ENCODE measurements at regions not wholly inside any gene's neighbourhood (a gene's known extent, or its start where the extent isn't known, plus 50 kb on each side); places are given as distances from the start of the nearest gene placed in this dataset.

- H4K20me1 ChIP-seq (replicated peaks; ENCODE audit: insufficient read depth) = no peaks in the 10 kb centered on the region
- no peaks in the 10 kb centered on the region for H3K27me3 ChIP-seq (ENCODE audit: insufficient read depth)
- no peak overlapping the region for H3K4me2 ChIP-seq
- no peak overlapping the region for H2AFZ ChIP-seq
- H3K9me3 Mint-ChIP-seq = no peaks in the 10 kb centered on the region
- H3K4me1 ChIP-seq (ENCODE audit: insufficient read depth) = no peaks in the 10 kb centered on the region
- peak; percentile 74 for ATAC-seq
- H3K27me3 Mint-ChIP-seq (ENCODE audit: insufficient read depth, low read depth, poor library complexity) = peaks cover 3% of the 10 kb centered on the region
- no peaks in the 10 kb centered on the region for H3K36me3 Mint-ChIP-seq (ENCODE audit: low read depth)
- no peaks in the 10 kb centered on the region for H3K36me3 ChIP-seq (ENCODE audit: insufficient read depth)
- peaks cover 4% of the 10 kb centered on the region; the same call in 1 of the 2 replicates for H3K9me2 ChIP-seq (ENCODE audit: insufficient read depth)
- H3K4me3 Mint-ChIP-seq = no peak overlapping the region
- no peak overlapping the region for H3K27ac ChIP-seq (ENCODE audit: low read depth)
- peak; percentile 68 for TF ChIP-seq REST (IDR thresholded peaks at IDR 0.05; ENCODE audit: unreplicated experiment)
- no peak for TF ChIP-seq POLR2AphosphoS5 (IDR thresholded peaks at IDR 0.05; ENCODE audit: low read depth)
- H3K4me3 ChIP-seq = no peak overlapping the region
- peak; percentile 21 for DNase-seq (ENCODE audit: low spot score)
- no peaks in the 10 kb centered on the region for H3K79me2 ChIP-seq (replicated peaks; ENCODE audit: insufficient read depth)
- H3F3A ChIP-seq (replicated peaks; ENCODE audit: low read depth) = no peaks in the 10 kb centered on the region
- no peaks in the 10 kb centered on the region for H3K4me1 Mint-ChIP-seq
- no peak overlapping the region for H3K27ac Mint-ChIP-seq
These were observed 206.1 kb downstream of the SMAD2 start for GRCh38 chr18:47724186-47724975.

- no peak for ATAC-seq
- H3K4me3 ChIP-seq = no peak overlapping the region
- H4K20me1 ChIP-seq (replicated peaks; ENCODE audit: insufficient read depth) = no peaks in the 10 kb centered on the region
- no peaks in the 10 kb centered on the region for H3K4me1 Mint-ChIP-seq
- H3K27ac ChIP-seq (ENCODE audit: low read depth) = no peak overlapping the region
- no peaks in the 10 kb centered on the region for H3K27me3 ChIP-seq (ENCODE audit: insufficient read depth)
- H3K4me2 ChIP-seq = no peak overlapping the region
- no peak overlapping the region for H2AFZ ChIP-seq
- H3F3A ChIP-seq (replicated peaks; ENCODE audit: low read depth) = no peaks in the 10 kb centered on the region
- no peaks in the 10 kb centered on the region for H3K36me3 Mint-ChIP-seq (ENCODE audit: low read depth)
- peaks cover 6% of the 10 kb centered on the region; the same call in 1 of the 2 replicates for H3K9me2 ChIP-seq (ENCODE audit: insufficient read depth)
- no peaks in the 10 kb centered on the region for H3K36me3 ChIP-seq (ENCODE audit: insufficient read depth)
- H3K27ac Mint-ChIP-seq = no peak overlapping the region
- H3K4me1 ChIP-seq (ENCODE audit: insufficient read depth) = no peaks in the 10 kb centered on the region
- H3K27me3 Mint-ChIP-seq (ENCODE audit: insufficient read depth, low read depth, poor library complexity) = peaks cover 2% of the 10 kb centered on the region
- no peak overlapping the region for H3K4me3 Mint-ChIP-seq
- no peaks in the 10 kb centered on the region for H3K79me2 ChIP-seq (replicated peaks; ENCODE audit: insufficient read depth)
- no peaks in the 10 kb centered on the region for H3K9me3 Mint-ChIP-seq
- DNase-seq (ENCODE audit: low spot score) = no peak
- TF ChIP-seq NANOG (IDR thresholded peaks at IDR 0.05; ENCODE audit: borderline replicate concordance) = no peak
- TF ChIP-seq REST (IDR thresholded peaks at IDR 0.05; ENCODE audit: unreplicated experiment) = no peak
- no peak for TF ChIP-seq STAT1 (IDR thresholded peaks at IDR 0.05; ENCODE audit: unreplicated experiment)
- no peak for TF ChIP-seq POLR2AphosphoS5 (IDR thresholded peaks at IDR 0.05; ENCODE audit: low read depth)
- no peak for TF ChIP-seq EZH2phosphoT487 (IDR thresholded peaks at IDR 0.05; ENCODE audit: unreplicated experiment)
- TF ChIP-seq CREB1 (CRISPR knock-in tag; IDR thresholded peaks at IDR 0.05; ENCODE audit: low read depth) = no peak
- TF ChIP-seq CTCF (conservative IDR thresholded peaks at IDR 0.05; ENCODE audit: low read depth in 2 of 2) = no peak
These were observed 208.6 kb downstream of the SMAD2 start for GRCh38 chr18:47721876-47722275.
